ENCODE measurements at regions not wholly inside any gene's neighbourhood (a gene's known extent, or its start where the extent isn't known, plus 50 kb on each side); places are given as distances from the start of the nearest gene placed in this dataset.
A peak's percentile ranks its signal among the peaks of the same experiment; 100 is the strongest.

- H3K27ac ChIP-seq, result no peak overlapping the region
- no peak for DNase-seq (ENCODE audit: low spot score)
- TF ChIP-seq CTCF (IDR thresholded peaks at IDR 0.05), result no peak
- no peak overlapping the region for H3K4me3 ChIP-seq
Measured at GRCh38 chr2:226483745-226484619, 315.6 kb downstream of the IRS1 start.

GRCh38 chr2:226483143-226483542 is 316.5 kb downstream of the IRS1 start:
- Histone ChIP-seq H3K4me3 (no peak overlapping the region), H3K27ac (no peak overlapping the region)
- no peak for DNase-seq (ENCODE audit: low spot score)
- no peak for TF ChIP-seq CTCF (IDR thresholded peaks at IDR 0.05)

- TF ChIP-seq CTCF (IDR thresholded peaks at IDR 0.05), result no peak
- H3K4me3 ChIP-seq, result no peak overlapping the region
- DNase-seq (ENCODE audit: low spot score), result peak; percentile 79
- peak overlapping the region; percentile 47 to 75 for H3K27ac ChIP-seq
Measured at GRCh38 chr2:226478109-226478809, 321.4 kb downstream of the IRS1 start.

GRCh38 chr2:226477221-226478108 is 322.2 kb downstream of the IRS1 start:
- no peak for TF ChIP-seq CTCF (IDR thresholded peaks at IDR 0.05)
- H3K27ac ChIP-seq, result peak overlapping the region; percentile 47 to 75
- DNase-seq (ENCODE audit: low spot score), result no peak

GRCh38 chr2:226475650-226476049 is 324.0 kb downstream of the IRS1 start:
- no peak for DNase-seq (ENCODE audit: low spot score)
- H3K4me3 ChIP-seq, result no peak overlapping the region
- TF ChIP-seq CTCF (IDR thresholded peaks at IDR 0.05), result no peak
- no peak overlapping the region for H3K27ac ChIP-seq

More at GRCh38 chr2:226477221-226478108, 322.2 kb downstream of the IRS1 start:
- no peak overlapping the region for H3K4me3 ChIP-seq

- DNase-seq (ENCODE audit: low spot score), result no peak
- TF ChIP-seq CTCF (IDR thresholded peaks at IDR 0.05), result no peak
- H3K27ac ChIP-seq, result no peak overlapping the region
- no peak overlapping the region for H3K4me3 ChIP-seq
Measured at GRCh38 chr2:226474131-226474530, 325.5 kb downstream of the IRS1 start.

Measured in coronary artery (tissue), 2 donors.